GM18867 (cell line): ENCODE measurements at regions not wholly inside any gene's neighbourhood (a gene's known extent, or its start where the extent isn't known, plus 50 kb on each side); places are given as distances from the start of the nearest gene placed in this dataset.
"Not testable (repeated sequence)": the region's sequence is repeated elsewhere in the genome, so short reads cannot be mapped to it uniquely, and the experiment has no call there.

Experiments used
- ATAC-seq: cut with Tn5 transposase; IDR thresholded peaks from one replicate; pipeline ENCODE4 v1.9.1; 2021; ENCODE audit warnings: mild to moderate bottlenecking, moderate library complexity; ENCODE audit not compliant: unreplicated experiment

DNA sequence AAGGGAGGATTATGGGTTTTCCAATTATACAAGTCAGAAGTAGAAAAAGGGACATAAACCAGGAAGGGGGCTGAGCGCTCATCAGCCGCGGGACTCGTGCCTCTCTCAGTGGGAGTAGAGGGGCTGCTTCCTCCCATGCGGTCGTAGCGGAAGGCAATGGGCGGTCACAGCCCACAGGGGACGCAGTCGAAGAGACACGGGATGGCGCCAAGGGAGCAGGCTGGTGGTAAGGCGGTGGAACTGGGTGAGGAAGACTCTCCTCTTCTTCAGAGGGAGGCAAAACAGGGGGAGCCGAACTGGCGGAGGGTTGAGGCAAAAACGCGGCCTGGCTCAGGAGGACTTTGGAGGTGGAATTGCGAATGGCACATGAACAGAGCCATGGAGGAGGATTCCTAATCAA, 677.7 kb downstream of the TMEM121 start:
- no peak for ATAC-seq

DNA sequence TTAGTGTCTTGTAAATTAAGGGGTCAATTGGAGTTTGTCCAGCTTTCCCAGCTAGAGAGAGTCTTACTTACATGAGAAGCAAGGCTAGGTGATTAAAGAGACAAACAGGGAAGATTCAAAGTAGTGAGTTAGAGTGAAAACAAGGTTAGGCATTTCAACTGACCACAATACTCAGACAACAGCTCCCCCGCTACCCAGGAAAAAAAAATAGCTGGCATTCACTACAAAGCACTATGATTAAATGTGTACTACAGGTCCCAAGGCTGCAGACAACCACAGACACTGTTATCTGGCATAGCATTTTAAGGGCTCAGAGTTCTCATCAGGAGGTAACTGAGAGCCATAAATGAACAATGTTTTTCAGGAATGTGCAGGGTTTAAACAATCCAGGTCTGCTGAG, 680.9 kb downstream of the TMEM121 start:
- ATAC-seq: no peak

DNA sequence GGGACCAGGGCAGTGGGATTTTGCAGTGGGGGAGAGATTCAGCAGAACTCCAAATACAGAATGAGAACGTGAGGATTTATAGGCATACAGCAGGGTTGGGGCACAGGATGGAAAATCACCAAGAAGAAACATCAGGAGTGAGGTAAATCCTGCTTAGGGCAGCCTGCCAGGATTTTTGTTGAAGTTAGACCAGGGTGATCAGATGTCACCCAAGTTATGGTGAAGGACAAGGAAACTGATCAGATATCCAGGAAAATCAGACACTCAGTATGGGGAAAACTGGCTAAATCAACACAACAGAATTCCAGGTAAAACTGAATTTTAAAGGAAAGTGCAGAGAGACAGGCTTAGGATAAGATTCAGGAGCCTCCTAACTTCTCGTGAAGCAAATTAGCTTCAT, 682.4 kb downstream of the TMEM121 start:
- no peak for ATAC-seq

DNA sequence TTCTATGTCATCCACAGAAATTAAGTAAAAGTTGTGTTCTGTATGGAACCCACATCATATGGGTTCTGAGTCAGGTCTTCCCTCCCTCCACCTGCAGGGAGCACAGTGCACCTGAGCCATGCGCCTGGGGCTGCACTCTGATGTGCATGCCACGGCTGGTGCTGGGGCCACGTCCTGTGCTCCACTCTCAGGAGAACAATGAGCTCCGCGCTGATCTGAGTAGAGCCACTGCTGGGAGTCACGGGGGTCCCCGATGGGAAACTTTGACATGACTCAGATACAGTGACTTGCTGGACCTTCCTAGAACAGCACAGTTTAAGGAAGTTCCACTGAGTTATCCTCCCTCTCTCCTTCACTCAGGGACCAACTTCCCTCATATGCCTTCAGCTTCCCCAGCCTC, 683.4 kb downstream of the TMEM121 start:
- ATAC-seq: no peak

DNA sequence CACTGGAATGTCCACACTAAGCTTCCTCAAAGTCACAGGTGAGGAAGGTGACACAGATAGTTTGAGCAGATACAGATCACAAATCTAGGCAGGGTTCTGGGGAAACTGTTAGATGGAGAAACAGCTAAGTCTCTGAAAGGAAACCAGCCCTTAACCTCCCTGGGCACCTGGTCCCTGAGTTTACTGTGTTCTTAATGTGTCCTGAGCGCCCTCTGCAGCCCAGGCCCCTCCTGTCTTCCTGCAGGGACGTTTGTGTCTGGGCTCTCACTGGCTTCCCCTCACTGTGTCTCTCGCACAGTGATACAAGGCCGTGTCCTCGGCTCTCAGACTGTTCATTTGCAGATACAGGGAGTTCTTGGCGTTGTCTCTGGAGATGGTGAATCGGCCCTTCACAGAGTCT, 684.3 kb downstream of the TMEM121 start:
- ATAC-seq: no peak

DNA sequence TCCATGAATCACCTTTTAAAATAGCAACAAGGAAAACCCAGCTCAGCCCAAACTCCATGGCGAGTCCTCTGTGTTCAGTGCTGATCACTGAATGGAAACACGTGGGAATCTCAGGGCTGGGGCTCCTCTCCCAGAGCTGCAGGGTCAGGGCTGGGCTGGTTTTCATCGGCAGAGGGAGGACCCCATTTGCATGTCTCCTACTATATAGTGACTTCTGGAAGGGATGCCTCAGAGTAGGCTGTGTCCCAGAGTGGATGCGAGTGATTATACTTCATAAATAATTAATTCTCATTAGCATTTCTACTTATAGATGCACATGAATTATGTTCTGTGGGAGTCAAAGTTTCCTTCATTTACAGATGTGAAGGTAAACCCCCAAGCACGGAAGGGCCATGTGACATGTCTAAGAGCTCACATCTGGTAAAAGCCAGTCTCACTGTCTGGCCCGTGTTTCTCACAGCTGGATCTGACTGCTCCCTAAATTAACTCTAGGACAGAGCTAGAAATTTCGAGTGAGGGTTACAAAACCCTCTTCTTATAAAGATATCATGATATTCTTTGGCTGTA, 685.0 kb downstream of the TMEM121 start:
- no peak for ATAC-seq

DNA sequence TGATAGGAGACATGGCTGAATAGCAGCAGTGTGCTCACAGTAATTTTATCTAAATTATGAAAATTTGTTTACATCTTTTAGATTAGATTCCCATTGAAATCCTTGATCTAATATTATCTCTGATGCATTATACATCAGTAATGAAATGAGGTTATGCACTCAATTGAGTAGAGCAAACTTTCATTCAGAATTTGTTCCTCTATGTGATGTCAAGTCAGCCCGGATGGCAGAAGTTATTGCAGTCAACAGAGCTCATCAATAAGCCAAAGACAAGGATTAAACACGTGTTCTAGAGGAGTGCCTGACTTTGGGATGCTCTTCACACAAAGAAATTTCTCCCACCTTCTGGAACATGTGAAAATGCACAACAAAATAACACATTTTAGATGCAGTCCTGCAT, 688.8 kb downstream of the TMEM121 start:
- ATAC-seq: no peak

DNA sequence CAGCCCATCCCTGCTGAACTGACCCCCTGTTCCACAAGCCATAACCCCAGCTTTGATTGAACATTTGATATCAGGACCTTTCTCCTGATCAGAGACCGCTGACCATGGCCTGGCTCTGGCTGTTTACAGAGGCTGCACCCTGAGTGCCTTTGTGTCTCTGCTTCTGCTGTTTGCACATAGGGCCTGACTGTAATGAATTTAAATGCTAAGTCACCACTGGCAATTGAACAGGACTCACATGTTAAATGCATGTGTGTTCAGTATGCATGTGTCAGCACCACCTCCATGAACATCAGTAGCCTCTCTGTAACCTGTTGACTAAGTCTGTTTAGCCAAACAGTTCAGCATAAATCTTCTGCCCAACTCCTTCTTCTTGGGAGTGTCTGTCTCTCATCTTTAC, 690.3 kb downstream of the TMEM121 start:
- no peak for ATAC-seq

DNA sequence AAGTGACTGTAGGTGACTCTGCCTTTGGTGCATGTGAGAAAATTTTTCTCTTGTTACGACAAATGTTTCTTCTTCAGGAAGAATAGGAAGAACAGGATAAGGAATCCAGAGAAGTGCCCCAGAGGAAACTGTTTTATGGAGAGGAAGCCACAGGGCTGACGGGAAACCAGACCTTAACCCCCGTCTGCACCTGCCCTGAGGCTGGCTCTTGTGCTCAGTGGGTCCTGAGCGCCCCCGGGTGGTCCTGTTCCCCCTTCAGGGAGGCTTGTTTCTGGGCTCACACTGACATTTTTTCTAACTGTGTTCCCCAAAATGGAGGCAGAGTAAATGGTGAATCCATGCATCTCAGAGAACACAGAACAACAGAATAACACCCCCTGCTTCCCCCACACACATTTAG, 691.8 kb downstream of the TMEM121 start:
- no peak for ATAC-seq

DNA sequence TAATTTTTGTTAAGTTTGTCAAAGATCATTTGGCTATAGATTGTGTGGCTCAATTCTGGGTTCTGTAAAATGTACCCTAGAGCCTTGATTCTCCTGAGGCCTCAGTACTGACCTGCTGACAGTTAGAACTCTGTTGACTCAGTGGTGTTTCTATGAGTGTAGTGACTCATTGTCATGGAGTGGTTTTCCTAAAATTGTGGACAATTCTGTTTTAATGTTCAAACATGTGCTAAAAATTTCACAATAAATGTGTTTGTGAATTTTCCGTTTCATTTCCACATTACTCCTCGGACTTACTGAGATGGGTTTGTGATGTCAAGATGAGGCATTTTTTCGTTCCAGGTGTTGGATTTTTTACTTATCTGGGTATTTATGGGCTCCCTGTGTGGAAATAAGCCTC, 695.9 kb downstream of the TMEM121 start:
- no peak for ATAC-seq

DNA sequence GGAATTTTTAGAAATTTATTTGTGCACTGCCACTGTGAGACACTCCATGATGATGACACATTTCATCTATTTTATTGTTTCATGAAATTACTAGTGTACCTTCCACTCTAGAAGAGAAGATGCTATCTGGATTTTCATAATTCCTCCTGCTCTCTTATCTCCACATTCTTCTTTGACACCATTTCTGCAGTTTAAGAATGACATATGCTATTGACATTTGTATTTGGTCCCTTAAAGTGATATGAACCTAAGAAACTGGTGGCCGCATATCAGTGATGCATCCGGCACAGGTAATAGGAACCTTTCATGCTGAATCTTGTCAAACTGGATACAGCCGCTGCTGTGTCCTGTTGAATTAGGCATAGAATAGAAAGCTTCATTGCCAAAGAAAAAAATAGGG, 696.3 kb downstream of the TMEM121 start:
- ATAC-seq: no peak

DNA sequence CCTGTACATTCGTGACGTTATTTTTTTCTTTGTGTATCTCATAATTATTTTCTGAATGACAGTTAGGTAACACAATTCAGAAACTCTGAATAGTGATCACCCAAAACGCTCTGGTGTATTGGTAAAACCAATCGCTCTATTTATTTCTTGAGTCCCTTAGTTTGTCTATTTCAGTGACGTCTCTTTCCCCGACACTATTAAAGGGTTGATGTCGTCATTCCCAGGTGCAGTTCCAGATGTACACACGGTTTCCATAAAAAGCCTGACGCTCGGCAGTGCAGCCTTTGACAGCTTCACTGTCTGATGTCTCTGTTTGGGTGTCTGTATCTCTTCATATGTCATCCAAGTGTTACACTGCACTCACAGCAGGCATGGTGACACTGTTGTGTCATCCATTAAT, 701.4 kb downstream of the TMEM121 start:
- ATAC-seq: no peak

DNA sequence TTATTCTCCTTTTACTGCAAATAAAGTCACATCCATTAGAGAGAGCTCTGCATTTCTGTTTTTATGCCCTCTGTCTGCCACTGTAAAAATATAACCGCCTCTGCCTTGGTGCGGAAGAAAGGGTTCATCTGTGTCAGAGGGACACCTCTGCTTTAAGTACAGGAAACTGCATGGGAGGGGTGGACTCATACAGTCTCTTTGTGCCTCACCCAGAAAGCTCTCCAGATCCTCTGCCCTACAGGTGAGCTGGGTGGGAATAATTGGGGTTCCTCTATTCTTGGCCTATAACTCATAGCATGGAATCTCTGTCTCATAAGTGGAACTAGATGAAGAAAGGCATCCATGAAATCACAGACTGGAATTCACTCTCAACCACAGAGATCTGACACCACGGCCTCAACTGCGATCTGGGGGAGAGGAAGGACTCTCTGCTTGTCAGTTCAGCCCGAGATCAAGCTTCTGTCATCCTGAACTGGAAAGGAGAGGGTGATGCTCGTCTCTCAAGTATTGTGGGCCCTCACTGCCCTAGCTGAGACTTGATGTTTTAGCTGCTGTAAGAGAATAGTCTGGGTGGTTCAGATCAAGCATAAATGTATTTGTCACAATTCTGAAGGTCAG, 702.3 kb downstream of the TMEM121 start:
- ATAC-seq: no peak

DNA sequence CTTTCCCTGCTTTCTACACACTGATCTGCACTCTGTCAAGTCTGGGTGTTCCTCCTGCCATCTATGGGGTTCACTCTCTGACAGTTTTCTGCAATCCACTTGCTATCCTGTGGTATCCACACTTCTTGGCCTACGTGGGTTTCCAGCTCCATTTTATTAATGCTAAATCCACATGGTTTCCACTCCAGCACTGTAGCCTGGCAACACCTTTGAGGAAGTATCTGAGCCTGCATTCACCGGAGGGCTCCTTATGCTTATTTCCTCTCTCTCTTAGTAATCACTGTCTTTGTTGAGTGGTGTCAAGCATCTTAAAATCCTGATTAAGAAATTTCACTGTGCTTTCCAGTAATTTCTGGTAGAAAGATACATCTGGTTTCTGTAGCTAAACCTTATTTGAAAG, 703.7 kb downstream of the TMEM121 start:
- ATAC-seq: no peak

DNA sequence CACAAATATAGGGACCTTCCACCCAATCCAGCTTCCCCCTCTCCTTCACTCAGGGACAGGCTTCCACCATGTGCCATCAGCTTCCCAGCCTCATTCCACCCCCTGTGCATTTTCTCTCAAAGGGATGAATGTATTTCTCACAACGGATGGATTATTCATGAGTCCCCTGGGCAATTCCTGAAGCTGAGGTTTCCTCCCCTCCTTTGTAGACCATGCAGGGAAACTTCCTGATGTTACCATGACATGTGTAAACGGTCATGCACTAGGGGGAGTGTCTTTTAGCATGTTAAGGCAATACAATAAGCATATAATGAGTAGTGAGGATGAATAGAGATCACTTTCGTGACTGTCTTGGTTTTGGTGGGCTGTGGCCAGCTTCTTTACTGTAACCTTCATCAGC, 706.8 kb downstream of the TMEM121 start:
- not testable (repeated sequence) for ATAC-seq

DNA sequence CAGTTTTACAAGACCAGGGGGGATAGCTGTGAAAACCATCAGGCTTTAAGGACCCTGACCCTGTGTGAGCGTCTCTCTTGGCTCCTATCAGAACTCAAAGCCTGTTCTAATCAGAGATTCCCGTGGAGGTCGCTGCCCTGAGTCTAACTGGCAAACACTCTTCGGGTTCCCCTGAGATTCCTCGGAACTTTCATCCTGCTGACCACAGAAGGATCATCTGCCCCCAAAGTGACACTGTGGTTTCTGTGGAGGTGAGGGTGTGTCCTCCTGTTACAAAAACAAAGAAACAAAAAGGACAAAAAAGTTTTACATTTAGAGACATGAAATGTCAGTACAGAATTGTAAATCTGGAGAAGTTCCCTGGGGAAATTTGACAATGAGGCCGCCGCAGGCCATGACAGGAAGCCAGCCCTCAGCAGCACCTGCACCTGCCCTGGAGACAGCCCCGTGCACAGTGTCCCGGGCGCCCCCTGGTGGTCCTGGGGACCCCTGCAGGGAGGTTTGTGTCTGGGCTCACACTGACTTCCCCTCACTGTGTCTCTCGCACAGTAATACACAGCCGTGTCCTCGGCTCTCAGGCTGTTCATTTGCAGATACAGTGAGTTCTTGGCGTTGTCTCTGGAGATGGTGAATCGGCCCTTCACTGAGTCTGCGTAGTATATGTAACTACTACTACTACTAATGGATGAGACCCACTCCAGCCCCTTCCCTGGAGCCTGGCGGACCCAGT, 708.3 kb downstream of the TMEM121 start:
- ATAC-seq: not testable (repeated sequence)

DNA sequence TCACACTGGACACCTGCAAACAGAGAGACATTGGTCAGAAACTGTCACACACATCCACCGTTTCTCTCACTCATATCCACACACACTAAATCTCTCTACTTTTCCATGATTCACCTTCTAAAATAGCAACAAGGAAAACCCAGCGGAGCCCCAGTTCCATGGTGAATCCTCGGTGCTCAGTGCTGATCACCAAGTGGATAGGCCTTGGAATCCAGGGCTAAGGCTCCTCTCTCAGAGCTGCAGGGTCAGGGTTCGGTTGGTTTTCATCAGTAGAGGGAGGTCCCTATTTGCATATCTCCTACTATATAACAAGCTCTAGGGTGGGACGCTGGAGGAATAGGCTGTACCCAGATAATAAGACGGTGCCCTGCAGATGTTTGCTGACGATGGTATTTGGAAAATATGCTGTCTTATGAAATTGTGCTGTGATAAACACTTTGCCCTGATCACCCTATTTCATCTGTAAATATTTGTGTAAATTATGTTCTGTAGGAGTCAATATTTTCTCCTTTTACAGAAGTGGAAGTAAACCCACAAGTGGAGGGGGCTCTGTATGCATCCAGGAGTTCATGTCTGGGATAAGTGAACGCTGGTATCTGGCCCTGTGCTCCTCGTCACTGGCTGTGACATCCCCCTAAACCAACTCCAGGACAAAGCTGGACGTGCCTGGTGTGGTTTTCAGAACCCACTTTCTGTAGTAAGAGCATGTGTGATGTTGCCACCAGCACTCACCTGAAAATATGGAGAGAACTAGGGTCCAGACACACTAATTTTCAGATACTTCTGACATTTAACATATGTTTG, 709.2 kb downstream of the TMEM121 start:
- ATAC-seq: no peak

DNA sequence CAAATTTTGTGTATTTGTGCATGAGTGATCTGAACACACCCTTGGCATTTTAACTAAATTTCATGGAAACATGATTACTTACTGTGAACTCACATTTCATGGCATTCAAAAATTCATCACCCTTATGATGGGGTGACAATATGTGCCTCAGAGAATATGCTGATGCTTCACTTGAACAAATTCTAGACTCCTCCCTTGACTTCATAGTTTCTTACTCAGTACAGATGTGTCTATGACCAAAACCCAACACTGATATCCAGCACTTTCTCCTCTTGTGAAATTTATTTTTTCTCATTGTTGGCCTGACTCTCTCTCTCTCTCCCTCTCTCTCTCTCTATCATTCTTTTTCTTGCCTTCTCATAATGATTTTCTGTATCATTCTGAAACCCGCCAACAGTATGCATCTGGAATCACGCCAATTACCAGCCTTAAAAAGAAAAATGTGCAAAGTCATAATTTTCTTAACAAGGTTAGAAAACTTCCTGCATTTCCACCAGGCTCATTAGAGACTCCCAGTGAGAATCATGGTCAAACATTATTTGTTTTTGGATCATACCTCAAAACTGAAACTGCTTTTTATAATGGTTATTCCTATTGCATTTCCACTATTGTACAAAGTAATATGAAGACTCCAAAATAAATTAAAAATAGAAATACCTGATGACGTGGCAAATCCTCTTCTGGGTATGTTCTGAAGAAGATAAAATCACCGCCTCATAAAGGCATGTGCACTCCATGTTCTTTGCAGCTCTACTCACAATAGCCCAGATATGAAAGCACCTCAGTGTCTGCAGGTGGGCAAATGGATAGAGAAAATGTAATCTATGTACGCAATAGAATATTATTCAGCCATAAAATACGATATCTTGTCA, 722.2 kb downstream of the TMEM121 start:
- ATAC-seq: no peak

DNA sequence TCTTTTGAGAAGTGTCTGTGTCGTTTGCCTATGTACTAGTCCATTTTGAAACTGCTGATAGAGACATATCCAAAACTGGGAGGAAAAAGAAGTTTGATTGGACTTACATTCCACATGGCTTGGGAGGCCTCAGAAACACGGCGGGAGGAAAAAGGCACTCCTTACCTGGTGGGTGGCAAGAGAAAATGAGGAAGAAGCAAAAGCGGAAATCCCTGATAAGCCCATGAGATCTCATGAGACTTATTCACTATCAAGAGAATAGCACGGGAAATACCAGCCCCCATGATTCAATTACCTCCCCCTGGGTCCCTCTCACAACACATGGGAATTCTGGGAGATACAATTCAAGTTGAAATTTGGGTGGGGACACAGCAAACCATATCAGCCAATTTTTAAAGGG, 727.6 kb downstream of the TMEM121 start:
- not testable (repeated sequence) for ATAC-seq

DNA sequence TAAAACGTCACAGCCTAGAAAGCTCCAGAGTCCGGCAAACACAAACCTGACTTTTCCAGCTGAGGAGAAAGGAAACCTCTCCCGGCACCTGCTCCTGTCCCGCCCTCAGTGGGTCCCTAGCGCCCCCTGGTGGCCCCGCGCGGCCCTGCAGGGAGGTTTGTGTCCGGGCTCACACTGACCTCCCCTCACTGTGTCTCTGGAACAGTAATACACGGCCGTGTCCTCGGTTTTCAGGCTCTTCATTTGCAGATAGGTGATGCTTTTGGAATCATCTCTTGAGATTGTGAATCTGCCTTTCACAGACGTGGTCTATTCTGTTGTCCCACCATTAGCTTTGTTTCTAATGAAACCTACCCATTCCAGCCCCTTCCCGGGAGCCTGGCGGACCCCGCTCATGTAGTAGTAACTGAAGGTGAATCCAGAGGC, 731.2 kb downstream of the TMEM121 start:
- ATAC-seq: not testable (repeated sequence)
